ENCODE measurements at regions not wholly inside any gene's neighbourhood (a gene's known extent, or its start where the extent isn't known, plus 50 kb on each side); places are given as distances from the start of the nearest gene placed in this dataset.

DNA sequence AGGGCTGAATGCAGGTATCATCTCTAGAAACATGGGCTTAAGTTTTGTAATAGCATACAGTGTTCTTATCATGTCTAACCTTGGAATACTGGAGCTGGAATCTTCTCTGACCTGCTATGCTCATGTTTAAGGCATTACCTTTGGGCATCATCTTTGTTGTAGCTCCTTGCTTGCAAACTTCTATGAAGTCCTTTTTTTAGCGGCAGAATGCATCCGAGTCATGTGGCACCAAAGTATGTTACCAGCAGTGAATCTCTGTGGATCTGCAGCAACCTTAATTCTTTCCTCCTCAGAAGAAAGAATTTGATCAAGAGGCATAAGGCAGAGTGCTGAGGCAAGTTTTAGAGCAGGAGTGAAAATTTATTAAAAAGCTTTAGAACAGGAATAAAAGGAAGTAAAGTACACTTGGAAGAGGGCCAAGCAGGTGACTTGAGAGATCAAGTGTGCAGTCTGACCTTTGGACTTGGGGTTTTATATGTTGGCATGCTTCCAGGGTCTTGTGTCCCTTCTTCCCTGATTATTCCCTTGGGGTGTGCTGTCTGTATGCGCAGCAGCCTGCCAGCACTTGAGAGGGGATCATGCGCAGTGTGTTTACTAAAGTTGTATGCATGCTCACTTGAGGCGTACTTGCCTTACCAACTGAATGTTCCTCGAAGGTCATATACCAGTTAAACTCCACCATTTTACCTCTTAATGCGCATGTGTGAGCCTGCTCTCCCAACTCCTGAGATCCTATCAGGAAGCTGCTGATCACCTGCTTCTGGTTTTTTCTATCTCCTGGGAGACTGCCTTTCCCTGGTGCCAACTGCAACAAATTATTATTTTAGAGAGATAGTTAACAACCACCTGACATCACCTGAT, 115.5 kb downstream of the LACC1 start:
- DNase-seq (ENCODE audit: low read depth, low spot score): no peak
- H3K27me3 Mint-ChIP-seq (ENCODE audit: low read depth): no peaks in the 10 kb centered on the region
- peaks cover 8% of the 10 kb centered on the region for H3K9me3 Mint-ChIP-seq
- H3K27ac Mint-ChIP-seq (ENCODE audit: unreplicated experiment): no peak overlapping the region
- no peaks in the 10 kb centered on the region for H3K36me3 Mint-ChIP-seq (ENCODE audit: low read depth)
- H3K4me3 Mint-ChIP-seq: no peak overlapping the region
- H3K4me1 Mint-ChIP-seq: peaks cover 5% of the 10 kb centered on the region
- TF ChIP-seq, protein P1, sequence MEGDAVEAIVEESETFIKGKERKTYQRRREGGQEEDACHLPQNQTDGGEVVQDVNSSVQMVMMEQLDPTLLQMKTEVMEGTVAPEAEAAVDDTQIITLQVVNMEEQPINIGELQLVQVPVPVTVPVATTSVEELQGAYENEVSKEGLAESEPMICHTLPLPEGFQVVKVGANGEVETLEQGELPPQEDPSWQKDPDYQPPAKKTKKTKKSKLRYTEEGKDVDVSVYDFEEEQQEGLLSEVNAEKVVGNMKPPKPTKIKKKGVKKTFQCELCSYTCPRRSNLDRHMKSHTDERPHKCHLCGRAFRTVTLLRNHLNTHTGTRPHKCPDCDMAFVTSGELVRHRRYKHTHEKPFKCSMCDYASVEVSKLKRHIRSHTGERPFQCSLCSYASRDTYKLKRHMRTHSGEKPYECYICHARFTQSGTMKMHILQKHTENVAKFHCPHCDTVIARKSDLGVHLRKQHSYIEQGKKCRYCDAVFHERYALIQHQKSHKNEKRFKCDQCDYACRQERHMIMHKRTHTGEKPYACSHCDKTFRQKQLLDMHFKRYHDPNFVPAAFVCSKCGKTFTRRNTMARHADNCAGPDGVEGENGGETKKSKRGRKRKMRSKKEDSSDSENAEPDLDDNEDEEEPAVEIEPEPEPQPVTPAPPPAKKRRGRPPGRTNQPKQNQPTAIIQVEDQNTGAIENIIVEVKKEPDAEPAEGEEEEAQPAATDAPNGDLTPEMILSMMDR (conservative IDR thresholded peaks at IDR 0.05): no peak

DNA sequence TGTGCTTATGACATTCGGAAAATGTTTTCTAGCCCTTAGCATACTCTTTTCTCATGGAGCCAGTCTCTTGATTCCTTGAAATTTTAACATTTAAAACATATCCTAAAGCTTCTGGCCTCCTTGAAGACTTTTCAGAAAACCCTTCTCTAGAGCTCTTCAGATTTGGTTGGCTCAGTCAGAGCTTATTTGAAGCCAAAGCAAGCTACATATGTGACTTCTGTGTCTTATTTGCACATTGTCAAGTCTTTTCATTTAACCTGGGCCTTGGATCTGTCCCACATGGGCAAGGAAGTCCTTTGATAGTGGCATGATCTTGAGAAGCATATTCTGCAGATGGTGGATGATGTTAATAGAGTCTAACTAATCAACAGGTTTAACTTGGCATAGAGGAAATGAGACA, 116.5 kb downstream of the LACC1 start:
- Mint-ChIP-seq H3K36me3 (ENCODE audit: low read depth) (peaks cover 3% of the 10 kb centered on the region), H3K27me3 (ENCODE audit: low read depth) (no peaks in the 10 kb centered on the region), H3K4me3 (no peak overlapping the region), H3K27ac (ENCODE audit: unreplicated experiment) (no peak overlapping the region), H3K9me3 (peaks cover 11% of the 10 kb centered on the region), H3K4me1 (peaks cover 3% of the 10 kb centered on the region)
- TF ChIP-seq, protein P1 (conservative IDR thresholded peaks at IDR 0.05): no peak
- no peak for DNase-seq (ENCODE audit: low read depth, low spot score)

DNA sequence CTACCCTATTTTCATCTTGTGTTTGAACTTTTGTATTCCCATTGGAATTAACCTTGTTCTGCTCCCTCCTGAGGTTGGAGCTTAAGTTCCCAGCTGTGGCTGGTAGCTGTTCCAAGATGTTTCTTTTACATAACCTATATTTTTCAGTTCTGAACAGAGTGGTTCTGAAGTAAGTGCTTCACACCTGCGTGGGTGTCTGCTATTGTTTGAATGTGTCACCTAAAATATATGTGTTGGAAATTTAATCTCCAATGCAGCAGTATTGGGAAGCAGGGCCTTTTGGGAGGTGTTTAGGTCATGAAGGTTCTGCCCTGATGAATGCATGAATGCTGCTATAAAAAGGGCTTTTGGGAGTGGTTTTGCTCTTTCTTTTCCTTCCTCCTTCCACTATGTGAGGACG, 123.8 kb downstream of the LACC1 start:
- TF ChIP-seq, protein P1 (conservative IDR thresholded peaks at IDR 0.05): no peak
- Mint-ChIP-seq H3K36me3 (ENCODE audit: low read depth) (peaks cover 4% of the 10 kb centered on the region), H3K4me1 (peaks cover 17% of the 10 kb centered on the region), H3K9me3 (peaks cover 7% of the 10 kb centered on the region), H3K4me3 (no peak overlapping the region), H3K27ac (ENCODE audit: unreplicated experiment) (no peak overlapping the region), H3K27me3 (ENCODE audit: low read depth) (no peaks in the 10 kb centered on the region)
- no peak for DNase-seq (ENCODE audit: low read depth, low spot score)

DNA sequence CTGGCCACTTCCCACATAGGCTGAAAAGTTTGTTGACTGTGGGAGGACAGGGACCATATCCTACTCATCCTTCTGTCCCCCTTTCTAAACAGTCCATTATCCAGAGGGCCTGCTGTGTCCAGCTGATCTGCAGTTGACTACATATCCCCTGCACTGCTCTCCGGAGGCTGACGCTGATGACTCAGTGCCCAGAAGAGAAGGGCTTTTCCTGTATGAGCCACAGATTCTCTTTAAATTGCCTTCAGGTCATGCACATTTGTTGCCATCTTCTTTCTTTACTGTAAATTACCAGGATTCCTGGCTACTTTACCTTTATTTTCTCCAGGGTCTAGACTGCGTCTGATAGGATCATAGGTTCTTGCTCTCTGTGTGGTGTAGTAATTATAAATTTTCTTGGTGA, 125.2 kb downstream of the LACC1 start:
- TF ChIP-seq, protein P1 (conservative IDR thresholded peaks at IDR 0.05): no peak
- Mint-ChIP-seq H3K4me3 (no peak overlapping the region), H3K4me1 (peaks cover 17% of the 10 kb centered on the region), H3K36me3 (ENCODE audit: low read depth) (peaks cover 4% of the 10 kb centered on the region), H3K27me3 (ENCODE audit: low read depth) (no peaks in the 10 kb centered on the region), H3K27ac (ENCODE audit: unreplicated experiment) (no peak overlapping the region), H3K9me3 (peaks cover 7% of the 10 kb centered on the region)
- DNase-seq (ENCODE audit: low read depth, low spot score): no peak

DNA sequence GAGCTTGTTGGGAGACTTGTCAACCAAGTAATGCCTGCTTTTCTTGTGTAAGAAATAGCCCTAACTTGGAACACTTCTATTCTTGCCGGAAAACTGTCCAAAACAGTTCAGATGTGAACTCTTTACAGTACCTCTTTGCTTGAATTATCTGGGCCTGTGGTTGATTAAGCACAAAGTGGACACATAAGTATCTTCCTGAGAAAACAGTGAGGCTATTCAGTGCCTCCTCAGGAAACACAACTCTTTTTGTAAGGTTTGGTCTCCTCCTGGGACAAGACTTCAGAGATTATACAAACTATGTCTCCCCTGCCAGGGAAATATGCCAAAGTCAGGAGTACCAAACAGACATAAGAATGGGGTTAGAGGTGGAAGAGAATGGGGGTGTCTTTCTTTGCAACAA, 127.7 kb downstream of the LACC1 start:
- no peak for DNase-seq (ENCODE audit: low read depth, low spot score)
- no peaks in the 10 kb centered on the region for H3K36me3 Mint-ChIP-seq (ENCODE audit: low read depth)
- H3K27me3 Mint-ChIP-seq (ENCODE audit: low read depth): no peaks in the 10 kb centered on the region
- TF ChIP-seq, protein P1 (conservative IDR thresholded peaks at IDR 0.05): no peak
- H3K4me3 Mint-ChIP-seq: no peak overlapping the region
- peaks cover 14% of the 10 kb centered on the region for H3K4me1 Mint-ChIP-seq
- peaks cover 4% of the 10 kb centered on the region for H3K9me3 Mint-ChIP-seq
- H3K27ac Mint-ChIP-seq (ENCODE audit: unreplicated experiment): no peak overlapping the region
